B cell (primary cell): ENCODE measurements at regions not wholly inside any gene's neighbourhood (a gene's known extent, or its start where the extent isn't known, plus 50 kb on each side); places are given as distances from the start of the nearest gene placed in this dataset.

Source experiments
- EZH2 ChIP-seq: IDR thresholded peaks from 2 replicates; pipeline ENCODE4 v1.6.1; 2012; ENCODE audit warnings: borderline replicate concordance, low read depth, mild to moderate bottlenecking, moderate library complexity, low read length; ENCODE audit not compliant: insufficient read depth, poor library complexity, severe bottlenecking
- TF ChIP-seq, protein P1 (sequence below): fragments of 200-600 bp; IDR thresholded peaks from one replicate; pipeline ENCODE4 v1.8.0; 2022; ENCODE audit warnings: antibody characterized with exemption, mild to moderate bottlenecking

DNA sequence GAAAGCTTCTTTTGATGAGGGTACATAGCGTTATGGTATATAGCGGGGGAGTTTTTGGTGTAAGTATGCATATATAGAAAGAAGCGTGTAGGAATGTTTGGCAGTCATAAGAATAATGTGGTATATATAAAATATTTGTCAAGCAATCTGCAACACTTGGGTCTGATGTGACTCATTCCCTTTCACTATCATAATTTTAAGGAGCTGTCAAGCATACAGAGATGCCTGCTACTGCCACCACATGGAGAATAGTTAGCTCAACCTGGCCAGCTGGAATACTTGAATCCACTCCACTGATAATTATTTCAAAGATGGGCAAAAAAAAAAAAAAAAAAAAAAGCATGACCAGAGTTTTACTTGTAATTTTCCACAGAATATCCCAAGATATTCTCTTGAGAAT, 559.8 kb upstream of the REG3G start:
- TF ChIP-seq, protein P1, sequence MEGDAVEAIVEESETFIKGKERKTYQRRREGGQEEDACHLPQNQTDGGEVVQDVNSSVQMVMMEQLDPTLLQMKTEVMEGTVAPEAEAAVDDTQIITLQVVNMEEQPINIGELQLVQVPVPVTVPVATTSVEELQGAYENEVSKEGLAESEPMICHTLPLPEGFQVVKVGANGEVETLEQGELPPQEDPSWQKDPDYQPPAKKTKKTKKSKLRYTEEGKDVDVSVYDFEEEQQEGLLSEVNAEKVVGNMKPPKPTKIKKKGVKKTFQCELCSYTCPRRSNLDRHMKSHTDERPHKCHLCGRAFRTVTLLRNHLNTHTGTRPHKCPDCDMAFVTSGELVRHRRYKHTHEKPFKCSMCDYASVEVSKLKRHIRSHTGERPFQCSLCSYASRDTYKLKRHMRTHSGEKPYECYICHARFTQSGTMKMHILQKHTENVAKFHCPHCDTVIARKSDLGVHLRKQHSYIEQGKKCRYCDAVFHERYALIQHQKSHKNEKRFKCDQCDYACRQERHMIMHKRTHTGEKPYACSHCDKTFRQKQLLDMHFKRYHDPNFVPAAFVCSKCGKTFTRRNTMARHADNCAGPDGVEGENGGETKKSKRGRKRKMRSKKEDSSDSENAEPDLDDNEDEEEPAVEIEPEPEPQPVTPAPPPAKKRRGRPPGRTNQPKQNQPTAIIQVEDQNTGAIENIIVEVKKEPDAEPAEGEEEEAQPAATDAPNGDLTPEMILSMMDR: no peak
- no peak for TF ChIP-seq EZH2
